Vagina (tissue), 2 donors: ENCODE measurements at regions not wholly inside any gene's neighbourhood (a gene's known extent, or its start where the extent isn't known, plus 50 kb on each side); places are given as distances from the start of the nearest gene placed in this dataset.

Experiments used
- DNase-seq, 2 donors: peaks; one replicate each; pipeline ENCODE4 v3.0.0-alpha.2; 2017; ENCODE audit errors: extremely low spot score in 2 of 2
- H3K27ac ChIP-seq: fragments of 200-600 bp; sonication (generic); one replicate; pipeline ENCODE4 v1.5.1; 2019
- H3K27me3 ChIP-seq: fragments of 200-600 bp; sonication (generic); one replicate; pipeline ENCODE4 v1.5.1; 2019
- H3K36me3 ChIP-seq, 2 donors: fragments of 200-600 bp; sonication (generic); one replicate each; pipeline ENCODE4 v1.5.1; 2017 to 2019
- H3K4me1 ChIP-seq: fragments of 200-600 bp; sonication (generic); one replicate; pipeline ENCODE4 v1.5.1; 2019
- H3K4me3 ChIP-seq, 2 donors: fragments of 200-600 bp; sonication (generic); 1 replicate in 1 of 2; 2 replicates in 1 of 2; pipeline ENCODE4 v1.5.1; 2016 to 2019
- H3K9me3 ChIP-seq: fragments of 200-600 bp; sonication (generic); one replicate; pipeline ENCODE4 v1.5.1; 2019
- POLR2A ChIP-seq, 2 donors: fragments of 450-650 bp; IDR thresholded peaks; one replicate each; pipeline ENCODE4 v1.6.1; 2017; ENCODE audit warnings: antibody characterized with exemption in 2 of 2, mild to moderate bottlenecking in 2 of 2, moderate library complexity in 2 of 2
- POLR2AphosphoS5 ChIP-seq, 2 donors: sonication (generic); formaldehyde crosslinking; IDR thresholded peaks; one replicate each; pipeline ENCODE4 v1.9.0; 2017; ENCODE audit warnings: antibody characterized with exemption in 2 of 2, mild to moderate bottlenecking in 2 of 2, low read depth in 1 of 2; ENCODE audit not compliant: insufficient read depth in 1 of 2
- intact Hi-C: fragments of 100-400 bp; cut with DNase I; formaldehyde crosslinking; loops from one replicate; pipeline ENCODE4 v1.15.1; 2023
- TF ChIP-seq, protein P1 (sequence below), 3 experiments: fragments of 450-650 bp in 2 of 3; fragments of 200-600 bp in 1 of 3; sonication (generic) in 1 of 3; IDR thresholded peaks; one replicate each; pipeline ENCODE4 v1.5.1; 2017 to 2019; ENCODE audit warnings: antibody characterized with exemption in 3 of 3, mild to moderate bottlenecking in 2 of 3, moderate library complexity in 2 of 3

DNA sequence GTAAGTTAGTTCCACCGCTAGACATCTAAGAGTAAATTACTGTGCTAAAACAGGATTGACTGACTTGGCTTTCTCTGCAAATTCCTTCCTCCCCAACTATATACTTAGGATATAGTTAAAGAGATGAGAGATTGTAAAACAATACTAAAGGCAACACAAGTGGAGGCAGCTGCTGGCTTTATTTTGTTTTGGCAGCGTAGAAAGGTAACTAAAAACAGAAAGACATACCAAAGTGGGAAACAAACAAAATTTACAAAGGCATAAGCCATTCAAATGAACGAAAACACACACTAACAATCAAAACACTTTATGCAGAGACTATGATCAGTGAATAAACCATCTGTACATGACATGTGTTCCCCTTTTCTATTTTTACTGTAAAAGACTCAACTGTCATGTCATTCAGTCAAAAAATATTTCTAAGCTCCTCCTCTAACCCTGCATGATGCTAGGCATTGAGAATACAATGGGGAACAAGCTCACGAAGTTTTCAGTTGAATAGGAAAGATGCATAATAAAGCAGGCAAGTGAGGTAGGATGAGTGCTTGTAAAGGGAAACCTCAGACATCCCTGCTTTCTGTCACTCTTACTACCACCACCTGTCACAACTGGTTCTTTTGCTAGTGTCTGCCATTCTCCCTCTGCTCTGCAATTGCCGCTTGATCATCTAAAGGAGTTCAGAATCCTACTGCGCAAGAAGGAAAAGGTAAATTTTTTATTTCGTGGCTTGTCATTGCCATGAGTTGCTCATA lies 64.2 kb upstream of the COL1A2 start:
- intact Hi-C loops, result no loop called here
- no peak for DNase-seq

DNA sequence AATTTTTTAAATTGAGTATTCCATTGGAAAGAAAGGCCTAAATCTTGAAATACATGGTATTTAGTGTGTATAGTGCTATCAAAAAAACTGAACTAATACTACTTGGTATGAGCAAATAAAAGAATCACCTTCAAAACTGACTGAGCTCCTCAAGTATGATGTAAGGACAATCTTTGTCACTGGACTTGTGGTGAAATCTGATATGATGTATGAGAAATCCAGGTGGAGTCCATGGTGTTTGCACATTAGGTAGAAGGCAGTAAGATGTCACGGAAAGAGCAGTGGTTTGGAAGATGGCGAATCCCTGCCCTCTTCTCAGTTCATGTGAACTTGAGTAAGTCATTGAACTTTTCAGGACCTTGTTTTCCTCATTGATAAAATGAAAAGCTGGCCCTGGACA lies 62.1 kb upstream of the COL1A2 start:
- Histone ChIP-seq H3K27ac (no peak overlapping the region), H3K4me1 (peaks cover 6% of the 10 kb centered on the region), H3K9me3 (no peaks in the 10 kb centered on the region), H3K4me3 (no peak overlapping the region), H3K36me3 (no peaks in the 10 kb centered on the region), H3K27me3 (no peaks in the 10 kb centered on the region)
- intact Hi-C loops, result no loop called here
- TF ChIP-seq POLR2A (IDR thresholded peaks at IDR 0.05) (no peak), POLR2AphosphoS5 (IDR thresholded peaks at IDR 0.05; ENCODE audit: insufficient read depth in 1 of 2, low read depth in 1 of 2) (no peak)
- TF ChIP-seq, protein P1, sequence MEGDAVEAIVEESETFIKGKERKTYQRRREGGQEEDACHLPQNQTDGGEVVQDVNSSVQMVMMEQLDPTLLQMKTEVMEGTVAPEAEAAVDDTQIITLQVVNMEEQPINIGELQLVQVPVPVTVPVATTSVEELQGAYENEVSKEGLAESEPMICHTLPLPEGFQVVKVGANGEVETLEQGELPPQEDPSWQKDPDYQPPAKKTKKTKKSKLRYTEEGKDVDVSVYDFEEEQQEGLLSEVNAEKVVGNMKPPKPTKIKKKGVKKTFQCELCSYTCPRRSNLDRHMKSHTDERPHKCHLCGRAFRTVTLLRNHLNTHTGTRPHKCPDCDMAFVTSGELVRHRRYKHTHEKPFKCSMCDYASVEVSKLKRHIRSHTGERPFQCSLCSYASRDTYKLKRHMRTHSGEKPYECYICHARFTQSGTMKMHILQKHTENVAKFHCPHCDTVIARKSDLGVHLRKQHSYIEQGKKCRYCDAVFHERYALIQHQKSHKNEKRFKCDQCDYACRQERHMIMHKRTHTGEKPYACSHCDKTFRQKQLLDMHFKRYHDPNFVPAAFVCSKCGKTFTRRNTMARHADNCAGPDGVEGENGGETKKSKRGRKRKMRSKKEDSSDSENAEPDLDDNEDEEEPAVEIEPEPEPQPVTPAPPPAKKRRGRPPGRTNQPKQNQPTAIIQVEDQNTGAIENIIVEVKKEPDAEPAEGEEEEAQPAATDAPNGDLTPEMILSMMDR (IDR thresholded peaks at IDR 0.05), result no peak
- DNase-seq, result no peak

More for the DNA sequence above, 64.2 kb upstream of the COL1A2 start:
- Histone ChIP-seq H3K36me3 (no peaks in the 10 kb centered on the region), H3K4me3 (no peak overlapping the region), H3K9me3 (no peaks in the 10 kb centered on the region), H3K4me1 (peaks cover 6% of the 10 kb centered on the region), H3K27me3 (no peaks in the 10 kb centered on the region), H3K27ac (no peak overlapping the region)
- no peak for TF ChIP-seq POLR2AphosphoS5 (IDR thresholded peaks at IDR 0.05; ENCODE audit: insufficient read depth in 1 of 2, low read depth in 1 of 2)
- TF ChIP-seq POLR2A (IDR thresholded peaks at IDR 0.05), result no peak
- TF ChIP-seq, protein P1 (IDR thresholded peaks at IDR 0.05), result no peak

DNA sequence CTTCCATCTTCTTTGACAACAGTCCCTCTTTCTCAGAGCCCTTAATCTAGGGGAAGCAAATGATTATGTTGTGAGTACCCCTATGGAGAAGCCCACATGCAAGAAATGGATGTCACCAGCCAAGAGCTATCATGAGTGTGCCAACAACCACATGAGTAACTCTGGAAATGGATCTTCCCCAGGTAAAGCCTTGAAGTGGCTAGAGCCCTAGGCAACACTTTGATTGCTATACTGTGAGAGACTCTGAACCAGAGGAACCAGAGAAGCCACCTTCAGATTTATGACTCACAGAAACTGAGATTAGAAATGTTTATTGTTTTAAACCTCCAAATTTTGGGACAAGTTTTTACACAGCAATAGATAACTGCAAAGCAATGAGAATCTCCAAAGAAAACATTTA lies 60.9 kb upstream of the COL1A2 start:
- H3K27ac ChIP-seq, result no peak overlapping the region

DNA sequence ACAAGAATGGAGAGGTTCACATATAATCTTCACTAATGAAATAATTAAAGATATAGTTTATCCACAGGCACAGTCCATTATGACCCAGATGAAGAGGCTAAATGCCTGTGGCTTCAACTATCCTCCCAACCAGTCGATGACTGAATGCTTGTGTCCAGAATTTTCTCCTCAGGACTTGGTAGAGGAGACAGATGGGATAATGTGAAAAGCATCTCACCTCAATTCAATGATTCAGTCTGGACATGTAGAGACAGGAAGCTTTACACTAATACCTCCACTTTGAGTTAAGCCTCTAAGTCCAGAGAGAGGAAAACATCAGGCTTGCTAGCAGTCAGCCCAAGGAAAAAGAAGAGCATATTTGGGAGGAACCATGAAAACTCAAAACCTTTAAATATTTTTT lies 59.1 kb upstream of the COL1A2 start:
- Histone ChIP-seq H3K9me3 (no peaks in the 10 kb centered on the region), H3K27me3 (no peaks in the 10 kb centered on the region), H3K4me3 (no peak overlapping the region), H3K36me3 (no peaks in the 10 kb centered on the region), H3K27ac (no peak overlapping the region), H3K4me1 (peaks cover 1% of the 10 kb centered on the region)
- DNase-seq, result no peak
- TF ChIP-seq POLR2A (IDR thresholded peaks at IDR 0.05), result no peak
- intact Hi-C loops, result no loop called here

More for the DNA sequence above, 60.9 kb upstream of the COL1A2 start:
- no peak for DNase-seq
- TF ChIP-seq POLR2A (IDR thresholded peaks at IDR 0.05), result no peak
- no peak for TF ChIP-seq POLR2AphosphoS5 (IDR thresholded peaks at IDR 0.05; ENCODE audit: insufficient read depth in 1 of 2, low read depth in 1 of 2)
- TF ChIP-seq, protein P1 (IDR thresholded peaks at IDR 0.05), result no peak
- Histone ChIP-seq H3K27me3 (no peaks in the 10 kb centered on the region), H3K4me1 (peaks cover 6% of the 10 kb centered on the region), H3K4me3 (no peak overlapping the region), H3K9me3 (no peaks in the 10 kb centered on the region), H3K36me3 (no peaks in the 10 kb centered on the region)
- intact Hi-C loops, result no loop called here

DNA sequence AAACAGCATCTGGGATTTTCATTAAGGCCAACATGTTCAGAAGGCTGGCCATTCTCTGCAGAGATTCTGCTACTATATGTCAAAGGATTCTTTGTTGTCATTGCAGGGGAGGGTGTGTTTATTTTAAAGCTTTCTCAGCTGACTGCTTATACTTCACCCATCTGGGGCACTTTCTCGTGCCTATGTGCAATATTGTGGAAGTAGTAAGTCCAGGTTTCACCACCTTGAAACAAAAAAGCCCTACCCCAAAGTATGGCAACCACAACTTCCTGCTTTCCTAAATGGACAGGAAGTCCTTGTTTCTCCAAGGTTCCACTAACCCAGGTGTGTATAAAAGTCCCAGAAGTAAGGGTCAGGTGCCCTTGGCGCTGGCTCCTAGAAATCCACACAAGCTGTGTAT lies 58.7 kb upstream of the COL1A2 start:
- TF ChIP-seq POLR2AphosphoS5 (IDR thresholded peaks at IDR 0.05; ENCODE audit: insufficient read depth in 1 of 2, low read depth in 1 of 2) (no peak), POLR2A (IDR thresholded peaks at IDR 0.05) (no peak)
- TF ChIP-seq, protein P1 (IDR thresholded peaks at IDR 0.05), result no peak
- no peaks in the 10 kb centered on the region for H3K4me1 ChIP-seq
- intact Hi-C loops, result no loop called here
- no peaks in the 10 kb centered on the region for H3K27me3 ChIP-seq
- H3K27ac ChIP-seq, result no peak overlapping the region
- no peak overlapping the region for H3K4me3 ChIP-seq
- DNase-seq, result no peak
- H3K9me3 ChIP-seq, result no peaks in the 10 kb centered on the region
- H3K36me3 ChIP-seq, result no peaks in the 10 kb centered on the region
